IMR-90 (cell line): ENCODE measurements at regions not wholly inside any gene's neighbourhood (a gene's known extent, or its start where the extent isn't known, plus 50 kb on each side); places are given as distances from the start of the nearest gene placed in this dataset.

Experiments
- ATAC-seq: fragments of 200-7000 bp; cut with Tn5 transposase; 2 replicates; pipeline ENCODE4 v1.9.1; 2020; ENCODE audit warnings: low read depth, mild to moderate bottlenecking, moderate library complexity
- BruUV-seq: library from RNA; stranded (reverse); fragments of 400-500 nt; replicated peaks from 2 replicates; lab custom pipeline; 2021; lab: Mats Ljungman, UMichigan
- CTCF ChIA-PET: fragments of 300-600 bp; formaldehyde crosslinking; extraction: SDS; loops from one replicate; lab custom pipeline; 2021; ENCODE audit warnings: antibody characterized with exemption; lab: Yijun Ruan, JAX
- POLR2A ChIA-PET: fragments of 300-600 bp; sonication (Branson Sonifier 250); formaldehyde crosslinking; loops from one replicate; lab custom pipeline; 2022; ENCODE audit warnings: antibody characterized with exemption; ENCODE audit not compliant: unreplicated experiment; lab: Charles Lee
- DNase-seq: peaks from one replicate; pipeline ENCODE4 v3.0.0; 2013
- H2AFZ ChIP-seq: replicated peaks from 2 replicates; pipeline ENCODE3; 2013; ENCODE audit warnings: low read length, mild to moderate bottlenecking; ENCODE audit not compliant: poor library complexity
- H2AK5ac ChIP-seq: 2 replicates; pipeline ENCODE4 v1.6.1; 2013; ENCODE audit warnings: low read depth, low read length, inconsistent platforms
- H2AK9ac ChIP-seq: replicated peaks from 2 replicates; pipeline ENCODE3; 2013; ENCODE audit warnings: mild to moderate bottlenecking, low read depth, low read length, moderate library complexity; ENCODE audit not compliant: poor library complexity
- H2BK120ac ChIP-seq: 2 replicates; pipeline ENCODE4 v1.6.1; 2013; ENCODE audit warnings: low read depth, low read length, inconsistent platforms
- H2BK15ac ChIP-seq: 3 replicates; pipeline ENCODE4 v1.6.1; 2013; ENCODE audit warnings: low read depth, low read length, inconsistent platforms
- H2BK20ac ChIP-seq: 2 replicates; pipeline ENCODE4 v1.6.1; 2013; ENCODE audit warnings: low read depth, mild to moderate bottlenecking, inconsistent platforms, low read length, moderate library complexity
- H2BK5ac ChIP-seq: 2 replicates; pipeline ENCODE4 v1.6.1; 2013; ENCODE audit warnings: mild to moderate bottlenecking, low read depth, low read length, inconsistent platforms; ENCODE audit not compliant: poor library complexity, severe bottlenecking
- H3K14ac ChIP-seq: replicated peaks from 2 replicates; pipeline ENCODE4 v1.6.1; 2013; ENCODE audit warnings: low read depth, low read length, inconsistent platforms
- H3K18ac ChIP-seq: 2 replicates; pipeline ENCODE4 v1.6.1; 2013; ENCODE audit warnings: low read depth, low read length, control low read depth
- H3K23ac ChIP-seq: 2 replicates; pipeline ENCODE4 v1.6.1; 2013; ENCODE audit warnings: low read depth, low read length, inconsistent platforms
- H3K27ac ChIP-seq: 2 replicates; pipeline ENCODE4 v1.5.1; 2013; ENCODE audit warnings: mild to moderate bottlenecking, control low read depth, low read length; ENCODE audit not compliant: insufficient read depth
- H3K27me3 ChIP-seq: 2 replicates; pipeline ENCODE4 v1.6.1; 2013; ENCODE audit warnings: low read length; ENCODE audit not compliant: control insufficient read depth, insufficient read depth
- H3K36me3 ChIP-seq: 2 replicates; pipeline ENCODE4 v1.6.1; 2013; ENCODE audit warnings: low read length, mixed read lengths; ENCODE audit not compliant: control insufficient read depth, insufficient read depth
- H3K4ac ChIP-seq: 2 replicates; pipeline ENCODE4 v1.6.1; 2013; ENCODE audit warnings: low read depth, low read length, inconsistent platforms
- H3K4me1 ChIP-seq: 2 replicates; pipeline ENCODE4 v1.6.1; 2013; ENCODE audit warnings: low read length, mixed read lengths; ENCODE audit not compliant: control insufficient read depth, insufficient read depth
- H3K4me2 ChIP-seq: 2 replicates; pipeline ENCODE4 v1.6.1; 2013; ENCODE audit warnings: low read depth, mild to moderate bottlenecking, control low read depth, low read length, moderate library complexity
- H3K4me3 ChIP-seq: 2 replicates; pipeline ENCODE4 v1.5.1; 2013; ENCODE audit warnings: low read depth, mild to moderate bottlenecking, control low read depth, low read length, moderate library complexity; ENCODE audit not compliant: insufficient read depth
- H3K56ac ChIP-seq: 2 replicates; pipeline ENCODE4 v1.6.1; 2013; ENCODE audit warnings: low read length, inconsistent platforms; ENCODE audit not compliant: insufficient read depth; ENCODE audit errors: extremely low read depth
- H3K79me1 ChIP-seq, 2 experiments: 2 replicates each; pipeline ENCODE4 v1.6.1; 2013; ENCODE audit warnings: low read length in 2 of 2, inconsistent platforms in 1 of 2, low read depth in 1 of 2
- H3K9ac ChIP-seq: 2 replicates; pipeline ENCODE4 v1.6.1; 2013; ENCODE audit warnings: low read depth, low read length, control low read depth
- H3K9me1 ChIP-seq: 2 replicates; pipeline ENCODE4 v1.6.1; 2013; ENCODE audit warnings: low read length, inconsistent platforms; ENCODE audit not compliant: insufficient read depth
- H3K9me3 ChIP-seq: 2 replicates; pipeline ENCODE4 v1.6.1; 2013; ENCODE audit warnings: low read length; ENCODE audit not compliant: control insufficient read depth, insufficient read depth
- H4K20me1 ChIP-seq: 2 replicates; pipeline ENCODE4 v1.6.1; 2013; ENCODE audit warnings: low read length, inconsistent platforms; ENCODE audit not compliant: insufficient read depth
- H4K5ac ChIP-seq: 2 replicates; pipeline ENCODE4 v1.6.1; 2013; ENCODE audit warnings: mild to moderate bottlenecking, low read depth, low read length, control low read depth
- H4K8ac ChIP-seq, 2 experiments: 2 replicates each; pipeline ENCODE4 v1.6.1; 2013; ENCODE audit warnings: low read depth in 2 of 2, low read length in 2 of 2, control low read depth in 1 of 2, inconsistent platforms in 1 of 2
- H4K91ac ChIP-seq: 2 replicates; pipeline ENCODE4 v1.6.1; 2013; ENCODE audit warnings: low read depth, low read length, inconsistent platforms; ENCODE audit not compliant: insufficient read depth
- BHLHE40 ChIP-seq: fragments of 150-350 bp; IDR thresholded peaks from 2 replicates; pipeline ENCODE4 v1.6.1; 2016; ENCODE audit warnings: mild to moderate bottlenecking, low read depth, low read length
- MAFK ChIP-seq: IDR thresholded peaks from 2 replicates; pipeline ENCODE4 v1.6.1; 2012; ENCODE audit warnings: low read depth, low read length, improper control_type of control experiment
- MAZ ChIP-seq: IDR thresholded peaks from 2 replicates; pipeline ENCODE4 v1.6.1; 2012; ENCODE audit warnings: low read depth, mild to moderate bottlenecking, low read length, improper control_type of control experiment, moderate library complexity, borderline replicate concordance
- NFE2L2 ChIP-seq: fragments of 150-350 bp; IDR thresholded peaks from 2 replicates; pipeline ENCODE4 v1.6.1; 2016; ENCODE audit warnings: low read depth, mild to moderate bottlenecking, low read length
- POLR2A ChIP-seq: IDR thresholded peaks from 2 replicates; pipeline ENCODE4 v1.6.1; 2012; ENCODE audit warnings: mild to moderate bottlenecking, low read depth, low read length
- RAD21 ChIP-seq: IDR thresholded peaks from 2 replicates; pipeline ENCODE4 v1.6.1; 2012; ENCODE audit warnings: low read length, improper control_type of control experiment
- RCOR1 ChIP-seq: IDR thresholded peaks from 2 replicates; pipeline ENCODE4 v1.6.1; 2012; ENCODE audit warnings: mild to moderate bottlenecking, low read length, improper control_type of control experiment; ENCODE audit not compliant: insufficient replicate concordance
- RFX5 ChIP-seq: IDR thresholded peaks from 2 replicates; pipeline ENCODE4 v1.8.0; 2012; ENCODE audit warnings: low read depth, mild to moderate bottlenecking, low read length, moderate library complexity
- SMC3 ChIP-seq: fragments of 150-350 bp; IDR thresholded peaks from 2 replicates; pipeline ENCODE4 v1.6.1; 2016; ENCODE audit warnings: low read depth, mild to moderate bottlenecking, antibody characterized with exemption, low read length, moderate library complexity
- WGBS, 2 experiments: methylation state at CpG; one replicate each; pipeline versions ENCODE4 v1.1.5 to v1.1.7; 2013; ENCODE audit warnings: missing lambda C conversion rate in 2 of 2; ENCODE audit not compliant: insufficient read length in 1 of 2; ENCODE audit errors: extremely low coverage in 2 of 2; 5-methylcytosine and 5-hydroxymethylcytosine counted together
- dilution Hi-C: fragments of 300-500 bp; cut with HindIII; formaldehyde crosslinking; loops from one replicate; pipeline ENCODE4 v1.14.3; 2018; ENCODE audit warnings: low sequenced_read_pairs; ENCODE audit not compliant: unreplicated experiment
- in situ Hi-C: fragments of 300-500 bp; cut with MboI; formaldehyde crosslinking; loops from 3 replicates; pipeline ENCODE4 v1.14.3; 2019; ENCODE audit warnings: low sequenced_read_pairs, inconsistent platforms, mixed read lengths
- intact Hi-C: fragments of 100-400 bp; cut with micrococcal nuclease; formaldehyde crosslinking; loops from 2 replicates; pipeline ENCODE4 v1.10.0; 2022
- TF ChIP-seq, protein P1 (sequence below): conservative IDR thresholded peaks from 2 replicates; pipeline ENCODE4 v1.5.1; 2012; ENCODE audit warnings: mild to moderate bottlenecking, low read depth, low read length, improper control_type of control experiment

DNA sequence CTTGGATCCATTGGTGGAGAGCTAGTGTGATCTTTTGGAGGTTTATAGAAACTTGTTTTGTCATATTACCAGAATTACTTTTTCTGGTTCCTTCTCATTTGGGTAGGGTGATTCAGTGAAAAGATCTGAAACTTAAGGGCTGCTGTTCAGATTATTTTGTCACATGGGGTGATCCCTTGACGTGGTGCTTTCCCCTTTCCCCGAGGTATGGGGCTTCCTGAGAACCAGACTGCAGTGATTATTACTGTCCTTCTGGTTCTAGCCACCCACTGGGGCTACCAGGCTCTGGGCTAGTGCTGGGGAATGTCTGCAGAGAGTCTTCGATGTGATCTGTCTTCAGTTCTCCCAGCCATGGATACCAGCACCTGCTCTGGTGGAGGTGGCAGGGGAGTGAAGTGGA, 1030.0 kb downstream of the GRM8 start:
- Histone ChIP-seq H4K20me1 (no peaks in the 10 kb centered on the region), H3K4me1 (no peaks in the 10 kb centered on the region), H3K9me3 (peaks cover 13% of the 10 kb centered on the region; the same call in 1 of the 2 replicates), H2AK5ac (no peak overlapping the region), H3K27ac (no peak overlapping the region), H3K23ac (no peak overlapping the region), H3K27me3 (no peaks in the 10 kb centered on the region), H2AFZ (no peak overlapping the region), H3K14ac (no peak overlapping the region), H4K8ac (no peak overlapping the region), H3K36me3 (no peaks in the 10 kb centered on the region), H2BK15ac (no peak overlapping the region), H2BK20ac (no peak overlapping the region), H2BK120ac (no peak overlapping the region), H2AK9ac (no peak overlapping the region), H3K9me1 (no peaks in the 10 kb centered on the region), H3K4ac (no peak overlapping the region), H3K4me2 (no peak overlapping the region), H3K9ac (no peak overlapping the region), H4K91ac (no peak overlapping the region), H4K5ac (no peak overlapping the region), H3K18ac (no peak overlapping the region), H2BK5ac (no peak overlapping the region), H3K4me3 (no peak overlapping the region), H3K56ac (no peak overlapping the region), H3K79me1 (no peaks in the 10 kb centered on the region)
- CTCF ChIA-PET = no interaction called here
- no CpG with 5 or more reads among the region's 3 CpGs for WGBS, 2 experiments
- BruUV-seq = no TSS peak
- POLR2A ChIA-PET = no interaction called here
- intact Hi-C loops = no loop called here
- dilution Hi-C loops = no loop called here
- TF ChIP-seq, protein P1, sequence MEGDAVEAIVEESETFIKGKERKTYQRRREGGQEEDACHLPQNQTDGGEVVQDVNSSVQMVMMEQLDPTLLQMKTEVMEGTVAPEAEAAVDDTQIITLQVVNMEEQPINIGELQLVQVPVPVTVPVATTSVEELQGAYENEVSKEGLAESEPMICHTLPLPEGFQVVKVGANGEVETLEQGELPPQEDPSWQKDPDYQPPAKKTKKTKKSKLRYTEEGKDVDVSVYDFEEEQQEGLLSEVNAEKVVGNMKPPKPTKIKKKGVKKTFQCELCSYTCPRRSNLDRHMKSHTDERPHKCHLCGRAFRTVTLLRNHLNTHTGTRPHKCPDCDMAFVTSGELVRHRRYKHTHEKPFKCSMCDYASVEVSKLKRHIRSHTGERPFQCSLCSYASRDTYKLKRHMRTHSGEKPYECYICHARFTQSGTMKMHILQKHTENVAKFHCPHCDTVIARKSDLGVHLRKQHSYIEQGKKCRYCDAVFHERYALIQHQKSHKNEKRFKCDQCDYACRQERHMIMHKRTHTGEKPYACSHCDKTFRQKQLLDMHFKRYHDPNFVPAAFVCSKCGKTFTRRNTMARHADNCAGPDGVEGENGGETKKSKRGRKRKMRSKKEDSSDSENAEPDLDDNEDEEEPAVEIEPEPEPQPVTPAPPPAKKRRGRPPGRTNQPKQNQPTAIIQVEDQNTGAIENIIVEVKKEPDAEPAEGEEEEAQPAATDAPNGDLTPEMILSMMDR = no peak
- TF ChIP-seq MAFK = no peak
- TF ChIP-seq POLR2A = no peak
- no peak for TF ChIP-seq RFX5
- no peak for TF ChIP-seq BHLHE40
- no peak for TF ChIP-seq RAD21
- TF ChIP-seq MAZ = no peak
- TF ChIP-seq RCOR1 = no peak
- no peak for TF ChIP-seq NFE2L2
- TF ChIP-seq SMC3 = no peak
- in situ Hi-C loops = no loop called here
- no peak for DNase-seq
- no peak for ATAC-seq
